ENCODE measurements at regions not wholly inside any gene's neighbourhood (a gene's known extent, or its start where the extent isn't known, plus 50 kb on each side); places are given as distances from the start of the nearest gene placed in this dataset.

GRCh38 chr4:163623787-163624186 is 129.3 kb downstream of the TMA16 start:
- Histone ChIP-seq H3K9me3 (no peaks in the 10 kb centered on the region), H3K4me1 (no peaks in the 10 kb centered on the region), H3K27me3 (no peaks in the 10 kb centered on the region), H3K36me3 (ENCODE audit: low read depth, missing control alignments) (no peaks in the 10 kb centered on the region), H3K27ac (no peak overlapping the region), H3K4me3 (no peak overlapping the region)
- TF ChIP-seq POLR2A (IDR thresholded peaks at IDR 0.05) (no peak), CTCF (IDR thresholded peaks at IDR 0.05) (no peak)
- DNase-seq = no peak
- intact Hi-C loops (cut with DNase I; ENCODE audit: low total_unique reads) = no loop called here
- WGBS, 2 donors = 67 to 86% methylated on average over 4 of the region's 4 CpGs

- H3K27me3 ChIP-seq = no peaks in the 10 kb centered on the region
- H3K36me3 ChIP-seq (ENCODE audit: low read depth, missing control alignments) = no peaks in the 10 kb centered on the region
- no peak for DNase-seq
- no peak overlapping the region for H3K27ac ChIP-seq
- no peak for TF ChIP-seq POLR2A (IDR thresholded peaks at IDR 0.05)
- no peak for TF ChIP-seq CTCF (IDR thresholded peaks at IDR 0.05)
- WGBS, 2 donors = 83 to 86% methylated on average over 1 of the region's 1 CpG
- intact Hi-C loops (cut with DNase I; ENCODE audit: low total_unique reads) = no loop called here
- no peaks in the 10 kb centered on the region for H3K4me1 ChIP-seq
- no peaks in the 10 kb centered on the region for H3K9me3 ChIP-seq
- H3K4me3 ChIP-seq = no peak overlapping the region
Measured at GRCh38 chr4:163624727-163625126, 130.2 kb downstream of the TMA16 start.

GRCh38 chr4:163631288-163631687 is 136.8 kb downstream of the TMA16 start:
- no peak overlapping the region for H3K27ac ChIP-seq

DNA sequence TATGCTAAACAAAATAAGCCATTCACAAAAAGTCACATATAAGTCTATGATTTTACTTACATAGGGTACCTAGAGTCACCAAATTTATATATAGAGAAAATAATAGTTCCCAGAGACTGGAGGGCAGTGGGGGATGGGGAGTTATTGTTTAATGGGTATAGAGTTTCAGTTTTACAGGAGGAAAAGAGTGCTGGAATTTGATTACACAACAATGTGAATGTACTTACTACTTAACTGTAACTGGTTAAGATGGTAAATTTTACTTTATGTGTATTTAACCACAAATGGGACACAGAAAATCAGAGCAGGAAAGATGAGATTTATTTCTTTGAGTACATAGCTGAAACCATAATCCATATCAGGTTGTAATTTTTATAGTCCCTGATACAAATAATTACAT is 144.4 kb downstream of the TMA16 start:
- no peaks in the 10 kb centered on the region for H3K4me1 ChIP-seq
- no peak overlapping the region for H3K4me3 ChIP-seq
- no peaks in the 10 kb centered on the region for H3K9me3 ChIP-seq
- DNase-seq = no peak
- no peaks in the 10 kb centered on the region for H3K36me3 ChIP-seq (ENCODE audit: low read depth, missing control alignments)
- no peaks in the 10 kb centered on the region for H3K27me3 ChIP-seq
- intact Hi-C loops (cut with DNase I; ENCODE audit: low total_unique reads) = no loop called here
- TF ChIP-seq POLR2A (IDR thresholded peaks at IDR 0.05) (no peak), CTCF (IDR thresholded peaks at IDR 0.05) (no peak)
- H3K27ac ChIP-seq = no peak overlapping the region

More at GRCh38 chr4:163631288-163631687, 136.8 kb downstream of the TMA16 start:
- no peak for DNase-seq
- intact Hi-C loops (cut with DNase I; ENCODE audit: low total_unique reads) = no loop called here
- no peaks in the 10 kb centered on the region for H3K27me3 ChIP-seq
- H3K4me1 ChIP-seq = no peaks in the 10 kb centered on the region
- WGBS, 2 donors = 87 to 90% methylated on average over 6 of the region's 6 CpGs
- no peaks in the 10 kb centered on the region for H3K9me3 ChIP-seq
- H3K36me3 ChIP-seq (ENCODE audit: low read depth, missing control alignments) = no peaks in the 10 kb centered on the region
- H3K4me3 ChIP-seq = no peak overlapping the region
- TF ChIP-seq POLR2A (IDR thresholded peaks at IDR 0.05) (no peak), CTCF (IDR thresholded peaks at IDR 0.05) (no peak)

- Histone ChIP-seq H3K27me3 (no peaks in the 10 kb centered on the region), H3K36me3 (ENCODE audit: low read depth, missing control alignments) (no peaks in the 10 kb centered on the region), H3K4me3 (no peak overlapping the region), H3K4me1 (no peaks in the 10 kb centered on the region), H3K27ac (no peak overlapping the region), H3K9me3 (no peaks in the 10 kb centered on the region)
- 80 to 81% methylated on average over 1 of the region's 1 CpG for WGBS, 2 donors
- intact Hi-C loops (cut with DNase I; ENCODE audit: low total_unique reads) = no loop called here
- TF ChIP-seq POLR2A (IDR thresholded peaks at IDR 0.05) (no peak), CTCF (IDR thresholded peaks at IDR 0.05) (no peak)
- DNase-seq = no peak
Measured at GRCh38 chr4:163649557-163650091, 155.1 kb downstream of the TMA16 start.
